ENCODE measurements at regions not wholly inside any gene's neighbourhood (a gene's known extent, or its start where the extent isn't known, plus 50 kb on each side); places are given as distances from the start of the nearest gene placed in this dataset.

- no peak for DNase-seq (ENCODE audit: low spot score)
These were observed 556.7 kb upstream of the TLE4 start for GRCh38 chr9:79014929-79015699.

GRCh38 chr9:79015951-79016350, 555.8 kb upstream of the TLE4 start:
- DNase-seq (ENCODE audit: low spot score) = no peak

GRCh38 chr9:79020276-79020675, 551.5 kb upstream of the TLE4 start:
- no peak for DNase-seq (ENCODE audit: low spot score)

- no peak for DNase-seq (ENCODE audit: low spot score)
These were observed 550.7 kb upstream of the TLE4 start for GRCh38 chr9:79021084-79021483.

- DNase-seq (ENCODE audit: low spot score) = no peak
These were observed 548.6 kb upstream of the TLE4 start for GRCh38 chr9:79023134-79023580.

- no peak for DNase-seq (ENCODE audit: low spot score)
These were observed 545.4 kb upstream of the TLE4 start for GRCh38 chr9:79026316-79026715.

- no peak for DNase-seq (ENCODE audit: low spot score)
These were observed 543.7 kb upstream of the TLE4 start for GRCh38 chr9:79028101-79028500.

GRCh38 chr9:79034583-79034982, 537.2 kb upstream of the TLE4 start:
- DNase-seq (ENCODE audit: low spot score) = no peak

- DNase-seq (ENCODE audit: low spot score) = no peak
These were observed 534.4 kb upstream of the TLE4 start for GRCh38 chr9:79037338-79037737.

- no peak for DNase-seq (ENCODE audit: low spot score)
These were observed 531.1 kb upstream of the TLE4 start for GRCh38 chr9:79040671-79041070.

- DNase-seq (ENCODE audit: low spot score) = no peak
These were observed 530.5 kb upstream of the TLE4 start for GRCh38 chr9:79041266-79041665.

GRCh38 chr9:79043916-79044315, 527.8 kb upstream of the TLE4 start:
- no peak for DNase-seq (ENCODE audit: low spot score)

- no peak for DNase-seq (ENCODE audit: low spot score)
These were observed 525.4 kb upstream of the TLE4 start for GRCh38 chr9:79046401-79046800.

GRCh38 chr9:79049371-79049770, 522.4 kb upstream of the TLE4 start:
- DNase-seq (ENCODE audit: low spot score) = no peak

GRCh38 chr9:79053598-79053997, 518.2 kb upstream of the TLE4 start:
- no peak for DNase-seq (ENCODE audit: low spot score)

- DNase-seq (ENCODE audit: low spot score) = no peak
These were observed 517.3 kb upstream of the TLE4 start for GRCh38 chr9:79054500-79054899.

GRCh38 chr9:79056041-79056440, 515.7 kb upstream of the TLE4 start:
- no peak for DNase-seq (ENCODE audit: low spot score)

GRCh38 chr9:79057576-79057975, 514.2 kb upstream of the TLE4 start:
- DNase-seq (ENCODE audit: low spot score) = no peak

GRCh38 chr9:79060766-79061165, 511.0 kb upstream of the TLE4 start:
- DNase-seq (ENCODE audit: low spot score) = no peak

GRCh38 chr9:79061752-79062616, 509.8 kb upstream of the TLE4 start:
- no peak for DNase-seq (ENCODE audit: low spot score)

- no peak for DNase-seq (ENCODE audit: low spot score)
These were observed 498.6 kb upstream of the TLE4 start for GRCh38 chr9:79073201-79073600.

GRCh38 chr9:79080536-79080935, 491.2 kb upstream of the TLE4 start:
- no peak for DNase-seq (ENCODE audit: low spot score)

GRCh38 chr9:79083621-79084020, 488.1 kb upstream of the TLE4 start:
- no peak for DNase-seq (ENCODE audit: low spot score)

All from pons (tissue), 1 donor.